NT2/D1 (cell line): ENCODE measurements at regions not wholly inside any gene's neighbourhood (a gene's known extent, or its start where the extent isn't known, plus 50 kb on each side); places are given as distances from the start of the nearest gene placed in this dataset.

Experiments used
- SUZ12 ChIP-seq: IDR thresholded peaks from 2 replicates; pipeline ENCODE4 v1.6.1; 2011; ENCODE audit not compliant: insufficient read length, insufficient read depth; ENCODE audit errors: extremely low read depth
- YY1 ChIP-seq: IDR thresholded peaks from 2 replicates; pipeline ENCODE4 v1.6.1; 2011; ENCODE audit not compliant: insufficient read length, insufficient read depth
- ZNF274 ChIP-seq: IDR thresholded peaks from 2 replicates; pipeline ENCODE4 v1.6.1; 2011; ENCODE audit warnings: mild to moderate bottlenecking, low read depth, low read length

- TF ChIP-seq YY1 (no peak), ZNF274 (no peak), SUZ12 (no peak)
Measured at GRCh38 chr7:136256491-136256890, 279.3 kb upstream of the MTPN start.
